ENCODE measurements at regions not wholly inside any gene's neighbourhood (a gene's known extent, or its start where the extent isn't known, plus 50 kb on each side); places are given as distances from the start of the nearest gene placed in this dataset.
"Not testable (repeated sequence)": the region's sequence is repeated elsewhere in the genome, so short reads cannot be mapped to it uniquely, and the experiment has no call there.

GRCh38 chrX:22800806-22801205 is 199.0 kb upstream of the DDX53 start:
- DNase-seq (ENCODE audit: low read depth): no peak

- no peak for DNase-seq (ENCODE audit: low read depth)
Measured at GRCh38 chrX:22803353-22803752, 196.4 kb upstream of the DDX53 start.

- no peak for DNase-seq (ENCODE audit: low read depth)
Measured at GRCh38 chrX:22810876-22811275, 188.9 kb upstream of the DDX53 start.

- DNase-seq (ENCODE audit: low read depth): no peak
Measured at GRCh38 chrX:22818061-22818460, 181.7 kb upstream of the DDX53 start.

GRCh38 chrX:22855693-22856092 is 144.1 kb upstream of the DDX53 start:
- no peak for DNase-seq (ENCODE audit: low read depth)

- DNase-seq (ENCODE audit: low read depth): no peak
Measured at GRCh38 chrX:22859642-22860041, 140.1 kb upstream of the DDX53 start.

- not testable (repeated sequence) for DNase-seq (ENCODE audit: low read depth)
Measured at GRCh38 chrX:22866801-22867200, 133.0 kb upstream of the DDX53 start.

GRCh38 chrX:22882543-22882942 is 117.2 kb upstream of the DDX53 start:
- DNase-seq (ENCODE audit: low read depth): no peak

GRCh38 chrX:22889819-22890218 is 109.9 kb upstream of the DDX53 start:
- DNase-seq (ENCODE audit: low read depth): no peak

GRCh38 chrX:22912616-22913015 is 87.1 kb upstream of the DDX53 start:
- no peak for DNase-seq (ENCODE audit: low read depth)

GRCh38 chrX:22922961-22923360 is 76.8 kb upstream of the DDX53 start:
- no peak for DNase-seq (ENCODE audit: low read depth)

GRCh38 chrX:22934640-22935039 is 65.1 kb upstream of the DDX53 start:
- no peak for DNase-seq (ENCODE audit: low read depth)

GRCh38 chrX:22944945-22945344 is 54.8 kb upstream of the DDX53 start:
- no peak for DNase-seq (ENCODE audit: low read depth)

Data from GM04503 (cell line).